GM10266 (cell line): ENCODE measurements at regions not wholly inside any gene's neighbourhood (a gene's known extent, or its start where the extent isn't known, plus 50 kb on each side); places are given as distances from the start of the nearest gene placed in this dataset.

ENCODE experiments used
- DNase-seq: peaks from one replicate; pipeline ENCODE4 v3.0.0; 2012; ENCODE audit errors: extremely low spot score
- CTCF ChIP-seq: IDR thresholded peaks from 2 replicates; pipeline ENCODE4 v1.5.1; 2012; ENCODE audit warnings: mild to moderate bottlenecking, low read depth; ENCODE audit not compliant: control insufficient read depth, insufficient read depth; ENCODE audit errors: missing control alignments

GRCh38 chr3:21170964-21171363 is 580.0 kb downstream of the ZNF385D start:
- no peak for DNase-seq
- peak; percentile 24 for TF ChIP-seq CTCF

DNA sequence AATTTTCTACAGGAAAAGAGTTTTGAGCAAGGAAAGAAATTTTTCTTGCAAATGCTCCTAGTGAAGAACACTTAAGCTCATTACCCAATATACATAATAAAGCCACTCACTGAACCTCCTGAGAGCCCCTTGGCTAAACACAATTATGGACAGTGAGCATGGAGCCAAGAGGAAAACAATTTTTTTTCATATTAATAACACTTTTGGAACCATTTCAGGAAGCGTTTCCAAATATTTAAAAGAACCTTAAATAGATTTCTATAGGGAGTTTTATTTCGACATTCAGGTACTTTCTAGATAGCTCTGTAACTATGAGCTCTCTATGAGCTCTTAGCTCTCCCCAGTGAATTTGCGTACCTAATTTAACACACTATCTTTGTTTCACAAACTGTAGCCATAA is 581.1 kb downstream of the ZNF385D start:
- DNase-seq: no peak
- no peak for TF ChIP-seq CTCF

- TF ChIP-seq CTCF: no peak
- DNase-seq: no peak
These were observed 582.5 kb downstream of the ZNF385D start for GRCh38 chr3:21168471-21168870.

GRCh38 chr3:21163956-21164355 is 587.1 kb downstream of the ZNF385D start:
- no peak for DNase-seq
- no peak for TF ChIP-seq CTCF

DNA sequence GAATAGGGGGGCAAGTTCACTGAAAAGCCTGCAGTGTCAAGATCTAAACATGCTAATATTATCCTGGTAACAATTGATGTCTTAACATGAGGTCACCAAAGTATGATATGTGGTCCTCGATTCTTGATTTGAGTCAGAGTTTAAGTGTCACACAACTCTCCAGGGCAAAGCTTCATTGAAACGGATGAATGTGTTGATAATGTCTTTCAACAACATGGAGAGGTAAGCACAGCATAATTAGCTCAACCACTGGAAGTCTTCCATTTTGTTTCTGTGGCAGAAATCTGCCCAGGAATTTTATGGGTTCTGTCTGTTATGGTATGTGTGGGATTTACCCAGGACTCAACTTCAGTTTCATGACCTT is 591.5 kb downstream of the ZNF385D start:
- no peak for DNase-seq
- no peak for TF ChIP-seq CTCF

DNA sequence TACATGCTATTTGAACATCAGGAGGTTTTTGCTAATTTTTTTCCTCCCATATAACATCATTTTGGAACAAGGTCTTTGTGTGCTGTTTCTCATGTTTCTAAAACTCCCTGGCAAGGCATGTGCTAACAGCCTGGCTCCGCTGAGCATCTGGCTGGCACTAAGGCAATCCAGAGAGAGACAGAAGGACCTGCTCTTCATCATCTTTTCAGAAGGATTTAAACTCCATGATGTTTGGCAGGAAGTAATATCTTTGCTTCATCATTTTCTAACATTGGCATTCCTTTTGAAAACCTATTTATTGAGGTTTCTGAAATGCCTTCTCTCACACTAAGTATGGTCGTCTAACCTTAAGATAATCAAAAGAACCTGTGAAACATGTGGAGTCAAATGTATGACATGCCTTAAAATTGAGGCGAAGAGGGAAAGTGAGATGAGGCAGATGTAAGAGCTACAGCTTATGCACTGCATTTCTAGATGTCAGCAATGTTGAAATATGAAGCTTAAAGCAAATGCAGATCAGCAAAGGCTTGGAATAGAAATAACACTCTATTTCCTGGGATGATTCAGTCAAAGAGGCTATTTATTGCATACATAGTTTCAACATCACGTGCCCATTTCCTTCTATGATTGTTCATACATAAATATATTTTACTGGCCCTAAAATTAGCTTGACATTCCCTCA is 592.0 kb downstream of the ZNF385D start:
- no peak for DNase-seq
- TF ChIP-seq CTCF: no peak

GRCh38 chr3:21154911-21155310 is 596.1 kb downstream of the ZNF385D start:
- DNase-seq: no peak
- no peak for TF ChIP-seq CTCF
